HCT116 (cell line): ENCODE measurements at regions not wholly inside any gene's neighbourhood (a gene's known extent, or its start where the extent isn't known, plus 50 kb on each side); places are given as distances from the start of the nearest gene placed in this dataset.

Experiments
- ATAC-seq: fragments of 200-7000 bp; cut with Tn5 transposase; 2 replicates; pipeline ENCODE4 v1.9.1; 2020; ENCODE audit warnings: mild to moderate bottlenecking, moderate library complexity
- BruUV-seq: library from RNA; stranded (reverse); fragments of 400-500 nt; replicated peaks from 2 replicates; lab custom pipeline; 2021; lab: Mats Ljungman, UMichigan
- CTCF ChIA-PET: fragments of 300-600 bp; sonication (Branson Sonifier 250); formaldehyde crosslinking; loops from one replicate; lab custom pipeline; 2021; ENCODE audit warnings: antibody characterized with exemption; lab: Charles Lee
- POLR2A ChIA-PET: fragments of 300-600, 350-600 bp; sonication (Branson Sonifier 250); formaldehyde crosslinking; loops from one replicate; lab custom pipeline; 2021; ENCODE audit warnings: antibody characterized with exemption; lab: Charles Lee
- RAD21 ChIA-PET, 2 experiments: fragments of 300-600 bp; sonication (Branson Sonifier 250); formaldehyde crosslinking; loops; one replicate each; lab custom pipeline; 2023; ENCODE audit warnings: low total read pairs in 2 of 2; ENCODE audit not compliant: uncharacterized antibody in 2 of 2, unreplicated experiment in 2 of 2, low non-redundant PET in 1 of 2; lab: Charles Lee
- DNase-seq: peaks from one replicate; pipeline ENCODE4 v3.0.0-alpha.2; 2010; ENCODE audit warnings: low read depth, low spot score
- H2AFZ ChIP-seq: fragments of 200-600 bp; shearing (Covaris generic), sonication (generic); 2 replicates; pipeline ENCODE4 v1.6.1; 2017; ENCODE audit warnings: low read depth, mixed run types, mixed read lengths, antibody characterized with exemption, low read length; ENCODE audit not compliant: poor library complexity, severe bottlenecking
- H3K27ac ChIP-seq: 2 replicates; pipeline ENCODE4 v1.5.1; 2012; ENCODE audit warnings: low read depth, low read length
- H3K27me3 ChIP-seq: fragments of 200-600 bp; sonication (generic); 2 replicates; pipeline ENCODE4 v1.6.1; 2016; ENCODE audit warnings: mixed run types, low read length, mixed read lengths; ENCODE audit not compliant: insufficient read depth
- H3K36me3 ChIP-seq, 2 experiments: fragments of 200-500 bp in 1 of 2; fragments of 200-600 bp in 1 of 2; sonication (Bioruptor generic) in 1 of 2; sonication (generic) in 1 of 2; 2 replicates each; pipeline versions ENCODE4 v1.5.1 to v1.6.1; 2014 to 2016; ENCODE audit warnings: low read length in 2 of 2, inconsistent platforms in 1 of 2, mixed read lengths in 1 of 2, mixed run types in 1 of 2; ENCODE audit not compliant: insufficient read depth in 2 of 2, control insufficient read depth in 1 of 2
- H3K4me1 ChIP-seq, 2 experiments: fragments of 200-600 bp in 1 of 2; sonication (generic) in 1 of 2; 2 replicates each; pipeline versions ENCODE4 v1.5.1 to v1.6.1; 2012 to 2017; ENCODE audit warnings: low read length in 2 of 2, inconsistent platforms in 1 of 2, mild to moderate bottlenecking in 1 of 2, mixed read lengths in 1 of 2, mixed run types in 1 of 2, moderate library complexity in 1 of 2; ENCODE audit not compliant: insufficient read depth in 2 of 2, control insufficient read depth in 1 of 2
- H3K4me2 ChIP-seq: fragments of 200-600 bp; sonication (generic); 2 replicates; pipeline ENCODE4 v1.6.1; 2017; ENCODE audit warnings: mixed run types, low read length, mixed read lengths
- H3K4me3 ChIP-seq, 2 experiments: fragments of 200-600 bp in 1 of 2; sonication (generic) in 1 of 2; replicated peaks in 1 of 2; 2 replicates each; pipeline ENCODE4 v1.5.1; 2011 to 2016; ENCODE audit warnings: low read length in 2 of 2, control low read depth in 1 of 2, low read depth in 1 of 2, mild to moderate bottlenecking in 1 of 2, mixed read lengths in 1 of 2, mixed run types in 1 of 2
- H3K79me2 ChIP-seq: fragments of 200-600 bp; sonication (generic); 2 replicates; pipeline ENCODE4 v1.6.1; 2017; ENCODE audit warnings: mild to moderate bottlenecking, mixed run types, low read length, moderate library complexity, mixed read lengths; ENCODE audit not compliant: insufficient read depth
- H3K9ac ChIP-seq: fragments of 200-600 bp; sonication (generic); 2 replicates; pipeline ENCODE4 v1.6.1; 2016; ENCODE audit warnings: low read length, mixed read lengths
- H3K9me2 ChIP-seq: fragments of 200-600 bp; sonication (generic), shearing (Covaris generic); 2 replicates; pipeline ENCODE4 v1.6.1; 2017; ENCODE audit warnings: mixed run types, mild to moderate bottlenecking, moderate library complexity; ENCODE audit not compliant: insufficient read depth
- H3K9me3 ChIP-seq, 2 experiments: fragments of 200-500 bp in 1 of 2; fragments of 200-600 bp in 1 of 2; sonication (Bioruptor generic) in 1 of 2; sonication (generic) in 1 of 2; 2 replicates each; pipeline ENCODE4 v1.6.1; 2014 to 2017; ENCODE audit warnings: low read length in 2 of 2, mixed read lengths in 2 of 2, inconsistent platforms in 1 of 2, low read depth in 1 of 2, mild to moderate bottlenecking in 1 of 2, mixed run types in 1 of 2, moderate library complexity in 1 of 2; ENCODE audit not compliant: control insufficient read depth in 1 of 2, insufficient read depth in 1 of 2
- H4K20me1 ChIP-seq: fragments of 200-600 bp; sonication (generic), shearing (Covaris generic); 2 replicates; pipeline ENCODE4 v1.6.1; 2017; ENCODE audit warnings: mixed run types, mild to moderate bottlenecking, moderate library complexity; ENCODE audit not compliant: insufficient read depth
- RAD21 ChIP-seq: IDR thresholded peaks from 2 replicates; pipeline ENCODE4 v1.6.1; 2012; ENCODE audit warnings: low read depth, mild to moderate bottlenecking
- SP1 ChIP-seq: IDR thresholded peaks from 2 replicates; pipeline ENCODE4 v1.6.1; 2012; ENCODE audit warnings: low read depth
- SRF ChIP-seq: IDR thresholded peaks from 2 replicates; pipeline ENCODE4 v1.6.1; 2012; ENCODE audit warnings: low read depth
- TCF7L2 ChIP-seq: IDR thresholded peaks from 2 replicates; pipeline ENCODE4 v1.7.0; 2011; ENCODE audit warnings: borderline replicate concordance, inconsistent platforms; ENCODE audit not compliant: insufficient read depth, insufficient read length; ENCODE audit errors: extremely low read depth
- intact Hi-C: fragments of 100-400 bp; cut with micrococcal nuclease; formaldehyde crosslinking; loops from 2 replicates; pipeline ENCODE4 v1.10.0; 2022
- TF ChIP-seq, protein P1 (sequence below): IDR thresholded peaks from 2 replicates; pipeline ENCODE4 v1.6.1; 2012
- TF ChIP-seq, protein P2 (sequence below): IDR thresholded peaks from 2 replicates; pipeline ENCODE4 v1.6.1; 2011; ENCODE audit warnings: mild to moderate bottlenecking, low read length, moderate library complexity; ENCODE audit not compliant: insufficient replicate concordance; ENCODE audit errors: extremely low read depth

DNA sequence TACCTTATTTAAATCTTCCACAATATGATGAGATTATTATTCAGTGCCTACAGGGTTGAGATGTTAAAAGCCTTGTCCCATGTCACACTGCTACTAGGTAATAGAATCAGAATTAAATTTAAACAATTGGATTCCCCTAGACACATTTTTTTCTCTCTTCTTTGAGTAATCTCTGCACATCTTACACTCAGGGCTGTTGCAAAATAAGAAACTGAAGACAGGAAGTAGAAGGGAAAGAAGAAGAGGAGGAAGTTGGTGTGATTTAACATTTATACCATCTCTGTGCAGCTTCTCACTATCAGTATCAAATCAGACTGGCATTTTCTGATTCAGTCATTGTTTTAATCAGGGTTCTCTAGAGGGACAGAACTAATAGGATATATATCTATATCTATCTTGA lies 677.6 kb downstream of the IRS1 start:
- ChIA-PET CTCF (interaction anchor here (0.7 kb wide), 1 partner anchor 680 kb away, joined by 3 read pairs; no protein-coding TSS in a partner anchor), RAD21 (no interaction called here), POLR2A (no interaction called here)
- Histone ChIP-seq H3K4me3 (no peak overlapping the region), H3K36me3 (0 out of 4 replicates have a peak, but pooled peaks cover 0 to 1% of the 10 kb centered on the region in 2 experiments), H3K79me2 (peaks cover 34% of the 10 kb centered on the region), H4K20me1 (no peaks in the 10 kb centered on the region), H3K27me3 (no peaks in the 10 kb centered on the region), H3K9me2 (no peaks in the 10 kb centered on the region), H3K9ac (peak overlapping the region; percentile 71), H3K27ac (peak overlapping the region; percentile 95), H3K4me2 (no peak overlapping the region; the same call in 1 of the 2 replicates), H3K9me3 (no peaks in the 10 kb centered on the region), H3K4me1 (peaks cover 80 to 95% of the 10 kb centered on the region in 2 experiments), H2AFZ (no peak overlapping the region)
- no peak for DNase-seq
- intact Hi-C loops, result loop anchor here (10.0 kb wide), 1 partner anchor 983 kb away; no protein-coding TSS in a partner anchor
- no peak for ATAC-seq
- TF ChIP-seq, protein P1, sequence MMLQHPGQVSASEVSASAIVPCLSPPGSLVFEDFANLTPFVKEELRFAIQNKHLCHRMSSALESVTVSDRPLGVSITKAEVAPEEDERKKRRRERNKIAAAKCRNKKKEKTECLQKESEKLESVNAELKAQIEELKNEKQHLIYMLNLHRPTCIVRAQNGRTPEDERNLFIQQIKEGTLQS, result no peak
- no TSS peak for BruUV-seq

DNA sequence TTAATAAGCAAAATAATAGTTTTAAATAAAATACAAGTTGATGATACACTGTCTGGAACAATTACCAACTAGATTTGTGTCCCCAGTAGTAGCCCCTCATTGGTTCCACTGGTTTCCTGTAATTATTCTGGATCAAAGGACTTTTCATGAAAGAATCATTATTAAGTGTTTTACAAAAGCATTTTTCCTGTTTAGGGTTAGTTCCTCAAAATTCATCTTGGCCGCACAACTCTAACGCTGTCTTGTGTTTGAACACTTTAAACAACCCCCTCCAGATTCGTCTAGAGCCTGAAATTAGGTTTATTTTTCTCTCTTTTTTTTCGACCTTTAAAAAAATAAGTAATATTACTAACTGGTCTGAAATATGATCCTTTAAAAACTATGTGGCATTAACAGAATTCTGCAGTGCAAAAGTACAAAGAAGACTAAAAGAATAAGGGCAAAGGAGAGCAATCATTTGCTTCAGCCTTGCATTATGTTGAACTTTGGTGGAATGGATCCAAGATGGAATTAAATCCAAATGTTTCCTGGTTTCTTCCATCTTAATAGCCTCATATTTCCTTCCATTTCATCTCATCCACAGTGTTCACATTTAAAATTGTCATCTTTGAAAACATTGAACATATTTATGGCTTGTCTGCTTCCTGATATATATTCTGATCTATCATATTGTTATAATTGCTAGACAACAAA lies 678.4 kb downstream of the IRS1 start:
- BruUV-seq, result no TSS peak

More for the DNA sequence above, 678.4 kb downstream of the IRS1 start:
- ChIA-PET CTCF (no interaction called here), RAD21 (no interaction called here), POLR2A (no interaction called here)
- DNase-seq, result no peak
- no peak for ATAC-seq
- no peak overlapping the region for H3K4me3 ChIP-seq
- H3K27me3 ChIP-seq, result no peaks in the 10 kb centered on the region
- TF ChIP-seq SRF (no peak), SP1 (peak; percentile 20; the same call in 1 of the 2 replicates), TCF7L2 (peak; percentile 48), RAD21 (no peak)
- TF ChIP-seq, protein P2, sequence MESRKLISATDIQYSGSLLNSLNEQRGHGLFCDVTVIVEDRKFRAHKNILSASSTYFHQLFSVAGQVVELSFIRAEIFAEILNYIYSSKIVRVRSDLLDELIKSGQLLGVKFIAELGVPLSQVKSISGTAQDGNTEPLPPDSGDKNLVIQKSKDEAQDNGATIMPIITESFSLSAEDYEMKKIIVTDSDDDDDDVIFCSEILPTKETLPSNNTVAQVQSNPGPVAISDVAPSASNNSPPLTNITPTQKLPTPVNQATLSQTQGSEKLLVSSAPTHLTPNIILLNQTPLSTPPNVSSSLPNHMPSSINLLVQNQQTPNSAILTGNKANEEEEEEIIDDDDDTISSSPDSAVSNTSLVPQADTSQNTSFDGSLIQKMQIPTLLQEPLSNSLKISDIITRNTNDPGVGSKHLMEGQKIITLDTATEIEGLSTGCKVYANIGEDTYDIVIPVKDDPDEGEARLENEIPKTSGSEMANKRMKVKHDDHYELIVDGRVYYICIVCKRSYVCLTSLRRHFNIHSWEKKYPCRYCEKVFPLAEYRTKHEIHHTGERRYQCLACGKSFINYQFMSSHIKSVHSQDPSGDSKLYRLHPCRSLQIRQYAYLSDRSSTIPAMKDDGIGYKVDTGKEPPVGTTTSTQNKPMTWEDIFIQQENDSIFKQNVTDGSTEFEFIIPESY, result no peak
- H3K4me2 ChIP-seq, result peak overlapping the region; percentile 5; the same call in 1 of the 2 replicates
- H2AFZ ChIP-seq, result no peak overlapping the region
- H3K9me3 ChIP-seq, result no peaks in the 10 kb centered on the region
- peak overlapping the region; percentile 71 for H3K9ac ChIP-seq
- H4K20me1 ChIP-seq, result no peaks in the 10 kb centered on the region
- H3K9me2 ChIP-seq, result no peaks in the 10 kb centered on the region
- peaks cover 41% of the 10 kb centered on the region for H3K79me2 ChIP-seq
- intact Hi-C loops, result loop anchor here (10.0 kb wide), 1 partner anchor 984 kb away; no protein-coding TSS in a partner anchor
- peaks cover 85 to 97% of the 10 kb centered on the region in 2 experiments for H3K4me1 ChIP-seq
- 0 out of 4 replicates have a peak, but pooled peaks cover 0 to 4% of the 10 kb centered on the region in 2 experiments for H3K36me3 ChIP-seq
- peak overlapping the region; percentile 95 for H3K27ac ChIP-seq
